ENCODE measurements at regions not wholly inside any gene's neighbourhood (a gene's known extent, or its start where the extent isn't known, plus 50 kb on each side); places are given as distances from the start of the nearest gene placed in this dataset.

DNA sequence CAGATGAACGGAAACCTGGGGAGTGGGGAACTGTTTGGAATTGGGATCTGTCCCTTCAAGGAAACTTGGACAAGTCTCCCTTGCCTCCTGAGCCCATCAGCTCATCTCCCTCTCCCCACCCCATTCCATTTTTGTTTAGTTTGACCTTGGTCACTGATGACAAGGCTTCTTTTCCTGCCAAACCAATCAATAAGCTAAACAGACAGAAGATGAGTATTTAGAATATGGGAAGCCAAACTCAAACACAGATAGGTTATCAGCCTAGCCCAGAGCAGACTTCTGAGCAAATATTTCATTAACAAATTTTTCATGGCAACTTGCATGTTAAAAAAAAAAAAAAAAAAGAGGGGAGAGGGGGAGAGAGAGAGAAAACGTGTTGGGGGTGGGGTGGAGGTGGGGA lies 337.2 kb upstream of the PROX1 start:
- H4K20me1 ChIP-seq (ENCODE audit: control insufficient read depth, extremely low read depth, insufficient read depth, low read length), result no peaks in the 10 kb centered on the region
- H3K9ac ChIP-seq (ENCODE audit: control insufficient read depth, extremely low read depth, insufficient read depth, low read length), result no peak overlapping the region
- TF ChIP-seq, protein P1, sequence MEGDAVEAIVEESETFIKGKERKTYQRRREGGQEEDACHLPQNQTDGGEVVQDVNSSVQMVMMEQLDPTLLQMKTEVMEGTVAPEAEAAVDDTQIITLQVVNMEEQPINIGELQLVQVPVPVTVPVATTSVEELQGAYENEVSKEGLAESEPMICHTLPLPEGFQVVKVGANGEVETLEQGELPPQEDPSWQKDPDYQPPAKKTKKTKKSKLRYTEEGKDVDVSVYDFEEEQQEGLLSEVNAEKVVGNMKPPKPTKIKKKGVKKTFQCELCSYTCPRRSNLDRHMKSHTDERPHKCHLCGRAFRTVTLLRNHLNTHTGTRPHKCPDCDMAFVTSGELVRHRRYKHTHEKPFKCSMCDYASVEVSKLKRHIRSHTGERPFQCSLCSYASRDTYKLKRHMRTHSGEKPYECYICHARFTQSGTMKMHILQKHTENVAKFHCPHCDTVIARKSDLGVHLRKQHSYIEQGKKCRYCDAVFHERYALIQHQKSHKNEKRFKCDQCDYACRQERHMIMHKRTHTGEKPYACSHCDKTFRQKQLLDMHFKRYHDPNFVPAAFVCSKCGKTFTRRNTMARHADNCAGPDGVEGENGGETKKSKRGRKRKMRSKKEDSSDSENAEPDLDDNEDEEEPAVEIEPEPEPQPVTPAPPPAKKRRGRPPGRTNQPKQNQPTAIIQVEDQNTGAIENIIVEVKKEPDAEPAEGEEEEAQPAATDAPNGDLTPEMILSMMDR (optimal IDR thresholded peaks at IDR 0.05 in 1 of 3, IDR thresholded peaks at IDR 0.05 in 1 of 3, conservative IDR thresholded peaks at IDR 0.05 in 1 of 3; ENCODE audit: extremely low read depth in 1 of 3, insufficient read depth in 2 of 3, low read length in 3 of 3), result no peak
- TF ChIP-seq EZH2 (IDR thresholded peaks at IDR 0.05; ENCODE audit: low read length), result no peak
- no peaks in the 10 kb centered on the region for H3K27me3 ChIP-seq (ENCODE audit: control insufficient read depth, extremely low read depth, insufficient read depth, low read length)
- no peaks in the 10 kb centered on the region for H3K9me1 ChIP-seq (ENCODE audit: control insufficient read depth, extremely low read depth, insufficient read depth, low read length)
- dilution Hi-C loops (cut with MboI; ENCODE audit: extremely low pct_ligation_motif_present, low sequenced_read_pairs), result no loop called here
- no peaks in the 10 kb centered on the region for H3K4me1 ChIP-seq (ENCODE audit: control insufficient read depth, extremely low read depth, insufficient read depth, low read length)
- FAIRE-seq, result no peak
- H3K4me3 ChIP-seq (ENCODE audit: control insufficient read depth in 2 of 3, extremely low read depth in 1 of 3, insufficient read depth in 2 of 3, low read depth in 1 of 3, low read length in 3 of 3), result no peak overlapping the region
- no peaks in the 10 kb centered on the region for H3K9me3 ChIP-seq (ENCODE audit: control insufficient read depth, low read depth, low read length)
- no peak for DNase-seq (ENCODE audit: low read depth, low spot score)
- no peaks in the 10 kb centered on the region for H3K79me2 ChIP-seq (ENCODE audit: control insufficient read depth, insufficient read depth, low read length)
- H2AFZ ChIP-seq (ENCODE audit: control insufficient read depth, low read length), result no peak overlapping the region
- no peak overlapping the region for H3K27ac ChIP-seq (ENCODE audit: control insufficient read depth, insufficient read depth, low read length)
- H3K36me3 ChIP-seq (ENCODE audit: control insufficient read depth in 2 of 2, extremely low read depth in 1 of 2, insufficient read depth in 2 of 2, low read length in 2 of 2), result no peaks in the 10 kb centered on the region
- no peak overlapping the region for H3K4me2 ChIP-seq (ENCODE audit: control insufficient read depth, extremely low read depth, insufficient read depth, low read depth, low read length)

DNA sequence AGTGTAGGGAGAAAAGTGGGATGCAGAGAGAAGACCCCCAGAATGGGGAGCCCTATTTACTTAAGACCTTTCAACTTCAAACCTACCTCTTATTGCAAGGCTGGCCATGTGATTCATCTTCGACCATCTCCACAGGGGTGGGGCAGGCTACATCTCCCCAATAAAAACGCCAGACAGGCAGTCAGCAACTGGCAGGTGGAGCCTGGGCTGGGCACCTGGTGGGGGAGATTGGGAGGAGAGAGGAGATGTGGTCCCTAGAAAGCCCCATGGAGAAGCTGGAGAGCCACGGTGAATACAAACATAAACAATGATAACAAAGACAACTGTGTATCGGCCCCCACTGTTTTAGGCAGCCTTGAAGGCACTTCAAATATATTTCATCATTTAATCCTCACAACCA lies 336.7 kb upstream of the PROX1 start:
- no peak overlapping the region for H3K9ac ChIP-seq (ENCODE audit: control insufficient read depth, extremely low read depth, insufficient read depth, low read length)
- H3K79me2 ChIP-seq (ENCODE audit: control insufficient read depth, insufficient read depth, low read length), result no peaks in the 10 kb centered on the region
- no peaks in the 10 kb centered on the region for H3K27me3 ChIP-seq (ENCODE audit: control insufficient read depth, extremely low read depth, insufficient read depth, low read length)
- H3K4me1 ChIP-seq (ENCODE audit: control insufficient read depth, extremely low read depth, insufficient read depth, low read length), result no peaks in the 10 kb centered on the region
- dilution Hi-C loops (cut with MboI; ENCODE audit: extremely low pct_ligation_motif_present, low sequenced_read_pairs), result no loop called here
- H4K20me1 ChIP-seq (ENCODE audit: control insufficient read depth, extremely low read depth, insufficient read depth, low read length), result no peaks in the 10 kb centered on the region
- no peaks in the 10 kb centered on the region for H3K9me1 ChIP-seq (ENCODE audit: control insufficient read depth, extremely low read depth, insufficient read depth, low read length)
- no peak for DNase-seq (ENCODE audit: low read depth, low spot score)
- no peak overlapping the region for H3K4me2 ChIP-seq (ENCODE audit: control insufficient read depth, extremely low read depth, insufficient read depth, low read depth, low read length)
- no peak overlapping the region for H3K4me3 ChIP-seq (ENCODE audit: control insufficient read depth in 2 of 3, extremely low read depth in 1 of 3, insufficient read depth in 2 of 3, low read depth in 1 of 3, low read length in 3 of 3)
- TF ChIP-seq EZH2 (IDR thresholded peaks at IDR 0.05; ENCODE audit: low read length), result no peak
- TF ChIP-seq, protein P1 (optimal IDR thresholded peaks at IDR 0.05 in 1 of 3, IDR thresholded peaks at IDR 0.05 in 1 of 3, conservative IDR thresholded peaks at IDR 0.05 in 1 of 3; ENCODE audit: extremely low read depth in 1 of 3, insufficient read depth in 2 of 3, low read length in 3 of 3), result no peak
- H3K36me3 ChIP-seq (ENCODE audit: control insufficient read depth in 2 of 2, extremely low read depth in 1 of 2, insufficient read depth in 2 of 2, low read length in 2 of 2), result no peaks in the 10 kb centered on the region
- H2AFZ ChIP-seq (ENCODE audit: control insufficient read depth, low read length), result no peak overlapping the region
- no peak overlapping the region for H3K27ac ChIP-seq (ENCODE audit: control insufficient read depth, insufficient read depth, low read length)
- H3K9me3 ChIP-seq (ENCODE audit: control insufficient read depth, low read depth, low read length), result no peaks in the 10 kb centered on the region
- no peak for FAIRE-seq
